OCI-LY3 (cell line): ENCODE measurements at regions not wholly inside any gene's neighbourhood (a gene's known extent, or its start where the extent isn't known, plus 50 kb on each side); places are given as distances from the start of the nearest gene placed in this dataset.

Experiments used
- CTCF ChIP-seq: fragments of 200-600, 300-600 bp; sonication (generic); IDR thresholded peaks from 2 replicates; pipeline ENCODE4 v1.5.1; 2014; ENCODE audit warnings: antibody characterized with exemption, low read length, low read depth
- EZH2phosphoT487 ChIP-seq: fragments of 200-600 bp; shearing (Covaris generic); IDR thresholded peaks from 2 replicates; pipeline ENCODE4 v1.6.1; 2018; ENCODE audit warnings: antibody characterized with exemption, mixed run types, low read depth

- TF ChIP-seq CTCF, result no peak
- TF ChIP-seq EZH2phosphoT487, result no peak
These were observed 141.3 kb upstream of the MSX2 start for GRCh38 chr5:174583071-174583470.
